ENCODE measurements at regions not wholly inside any gene's neighbourhood (a gene's known extent, or its start where the extent isn't known, plus 50 kb on each side); places are given as distances from the start of the nearest gene placed in this dataset.

GRCh38 chr2:220948579-220948978, 623.5 kb downstream of the EPHA4 start:
- intact Hi-C loops (cut with DNase I) = no loop called here
- no peak for DNase-seq (ENCODE audit: low spot score)

- intact Hi-C loops (cut with DNase I) = no loop called here
- DNase-seq (ENCODE audit: low spot score) = no peak
These were observed 622.6 kb downstream of the EPHA4 start for GRCh38 chr2:220949466-220949865.

GRCh38 chr2:220955776-220956175, 616.3 kb downstream of the EPHA4 start:
- no peak for DNase-seq (ENCODE audit: low spot score)
- intact Hi-C loops (cut with DNase I) = loop anchor here (5.0 kb wide), 1 partner anchor 117 kb away; no protein-coding TSS in a partner anchor

- DNase-seq (ENCODE audit: low spot score) = no peak
- intact Hi-C loops (cut with DNase I) = loop anchor here (5.0 kb wide), 1 partner anchor 116 kb away; no protein-coding TSS in a partner anchor
These were observed 615.7 kb downstream of the EPHA4 start for GRCh38 chr2:220956429-220956828.

- intact Hi-C loops (cut with DNase I) = loop anchor here (5.0 kb wide), 1 partner anchor 113 kb away; no protein-coding TSS in a partner anchor
- peak; percentile 78 for DNase-seq (ENCODE audit: low spot score)
These were observed 612.7 kb downstream of the EPHA4 start for GRCh38 chr2:220959391-220959802.

GRCh38 chr2:220961143-220961860, 610.8 kb downstream of the EPHA4 start:
- intact Hi-C loops (cut with DNase I) = no loop called here
- no peak for DNase-seq (ENCODE audit: low spot score)

- intact Hi-C loops (cut with DNase I) = no loop called here
- no peak for DNase-seq (ENCODE audit: low spot score)
These were observed 609.5 kb downstream of the EPHA4 start for GRCh38 chr2:220962556-220962955.

GRCh38 chr2:220963076-220963475, 609.0 kb downstream of the EPHA4 start:
- intact Hi-C loops (cut with DNase I) = no loop called here
- DNase-seq (ENCODE audit: low spot score) = no peak

- intact Hi-C loops (cut with DNase I) = no loop called here
- DNase-seq (ENCODE audit: low spot score) = no peak
These were observed 608.2 kb downstream of the EPHA4 start for GRCh38 chr2:220963930-220964329.

- intact Hi-C loops (cut with DNase I) = no loop called here
- DNase-seq (ENCODE audit: low spot score) = no peak
These were observed 605.5 kb downstream of the EPHA4 start for GRCh38 chr2:220966636-220967035.

GRCh38 chr2:220969348-220969747, 602.8 kb downstream of the EPHA4 start:
- DNase-seq (ENCODE audit: low spot score) = no peak
- intact Hi-C loops (cut with DNase I) = no loop called here

GRCh38 chr2:220980966-220981675, 591.0 kb downstream of the EPHA4 start:
- DNase-seq (ENCODE audit: low spot score) = no peak
- intact Hi-C loops (cut with DNase I) = no loop called here

GRCh38 chr2:220981926-220982325, 590.2 kb downstream of the EPHA4 start:
- no peak for DNase-seq (ENCODE audit: low spot score)
- intact Hi-C loops (cut with DNase I) = no loop called here

GRCh38 chr2:220985561-220985960, 586.5 kb downstream of the EPHA4 start:
- no peak for DNase-seq (ENCODE audit: low spot score)
- intact Hi-C loops (cut with DNase I) = no loop called here

- intact Hi-C loops (cut with DNase I) = no loop called here
- DNase-seq (ENCODE audit: low spot score) = no peak
These were observed 584.3 kb downstream of the EPHA4 start for GRCh38 chr2:220987839-220988238.

- no peak for DNase-seq (ENCODE audit: low spot score)
- intact Hi-C loops (cut with DNase I) = no loop called here
These were observed 580.1 kb downstream of the EPHA4 start for GRCh38 chr2:220991972-220992371.

- intact Hi-C loops (cut with DNase I) = no loop called here
- DNase-seq (ENCODE audit: low spot score) = no peak
These were observed 577.3 kb downstream of the EPHA4 start for GRCh38 chr2:220994846-220995245.

GRCh38 chr2:220995581-220995980, 576.5 kb downstream of the EPHA4 start:
- DNase-seq (ENCODE audit: low spot score) = no peak
- intact Hi-C loops (cut with DNase I) = no loop called here

GRCh38 chr2:220998156-220998555, 573.9 kb downstream of the EPHA4 start:
- no peak for DNase-seq (ENCODE audit: low spot score)

GRCh38 chr2:220999356-220999755, 572.7 kb downstream of the EPHA4 start:
- intact Hi-C loops (cut with DNase I) = no loop called here
- no peak for DNase-seq (ENCODE audit: low spot score)

More at GRCh38 chr2:220998156-220998555, 573.9 kb downstream of the EPHA4 start:
- intact Hi-C loops (cut with DNase I) = no loop called here

GRCh38 chr2:221001381-221001801, 570.7 kb downstream of the EPHA4 start:
- no peak for DNase-seq (ENCODE audit: low spot score)
- intact Hi-C loops (cut with DNase I) = no loop called here

Data from cardiac septum (tissue), 1 donor.